HCT116 (cell line): ENCODE measurements at regions not wholly inside any gene's neighbourhood (a gene's known extent, or its start where the extent isn't known, plus 50 kb on each side); places are given as distances from the start of the nearest gene placed in this dataset.

Experiments
- ATAC-seq: fragments of 200-7000 bp; cut with Tn5 transposase; 2 replicates; pipeline ENCODE4 v1.9.1; 2020; ENCODE audit warnings: mild to moderate bottlenecking, moderate library complexity
- BruUV-seq: library from RNA; stranded (reverse); fragments of 400-500 nt; replicated peaks from 2 replicates; lab custom pipeline; 2021; lab: Mats Ljungman, UMichigan
- CTCF ChIA-PET: fragments of 300-600 bp; sonication (Branson Sonifier 250); formaldehyde crosslinking; loops from one replicate; lab custom pipeline; 2021; ENCODE audit warnings: antibody characterized with exemption; lab: Charles Lee
- POLR2A ChIA-PET: fragments of 300-600, 350-600 bp; sonication (Branson Sonifier 250); formaldehyde crosslinking; loops from one replicate; lab custom pipeline; 2021; ENCODE audit warnings: antibody characterized with exemption; lab: Charles Lee
- RAD21 ChIA-PET, 2 experiments: fragments of 300-600 bp; sonication (Branson Sonifier 250); formaldehyde crosslinking; loops; one replicate each; lab custom pipeline; 2023; ENCODE audit warnings: low total read pairs in 2 of 2; ENCODE audit not compliant: uncharacterized antibody in 2 of 2, unreplicated experiment in 2 of 2, low non-redundant PET in 1 of 2; lab: Charles Lee
- DNase-seq: peaks from one replicate; pipeline ENCODE4 v3.0.0-alpha.2; 2010; ENCODE audit warnings: low read depth, low spot score
- H2AFZ ChIP-seq: fragments of 200-600 bp; shearing (Covaris generic), sonication (generic); 2 replicates; pipeline ENCODE4 v1.6.1; 2017; ENCODE audit warnings: low read depth, mixed run types, mixed read lengths, antibody characterized with exemption, low read length; ENCODE audit not compliant: poor library complexity, severe bottlenecking
- H3K27ac ChIP-seq: 2 replicates; pipeline ENCODE4 v1.5.1; 2012; ENCODE audit warnings: low read depth, low read length
- H3K27me3 ChIP-seq: fragments of 200-600 bp; sonication (generic); 2 replicates; pipeline ENCODE4 v1.6.1; 2016; ENCODE audit warnings: mixed run types, low read length, mixed read lengths; ENCODE audit not compliant: insufficient read depth
- H3K36me3 ChIP-seq, 2 experiments: fragments of 200-500 bp in 1 of 2; fragments of 200-600 bp in 1 of 2; sonication (Bioruptor generic) in 1 of 2; sonication (generic) in 1 of 2; 2 replicates each; pipeline versions ENCODE4 v1.5.1 to v1.6.1; 2014 to 2016; ENCODE audit warnings: low read length in 2 of 2, inconsistent platforms in 1 of 2, mixed read lengths in 1 of 2, mixed run types in 1 of 2; ENCODE audit not compliant: insufficient read depth in 2 of 2, control insufficient read depth in 1 of 2
- H3K4me1 ChIP-seq, 2 experiments: fragments of 200-600 bp in 1 of 2; sonication (generic) in 1 of 2; 2 replicates each; pipeline versions ENCODE4 v1.5.1 to v1.6.1; 2012 to 2017; ENCODE audit warnings: low read length in 2 of 2, inconsistent platforms in 1 of 2, mild to moderate bottlenecking in 1 of 2, mixed read lengths in 1 of 2, mixed run types in 1 of 2, moderate library complexity in 1 of 2; ENCODE audit not compliant: insufficient read depth in 2 of 2, control insufficient read depth in 1 of 2
- H3K4me2 ChIP-seq: fragments of 200-600 bp; sonication (generic); 2 replicates; pipeline ENCODE4 v1.6.1; 2017; ENCODE audit warnings: mixed run types, low read length, mixed read lengths
- H3K4me3 ChIP-seq, 2 experiments: fragments of 200-600 bp in 1 of 2; sonication (generic) in 1 of 2; replicated peaks in 1 of 2; 2 replicates each; pipeline ENCODE4 v1.5.1; 2011 to 2016; ENCODE audit warnings: low read length in 2 of 2, control low read depth in 1 of 2, low read depth in 1 of 2, mild to moderate bottlenecking in 1 of 2, mixed read lengths in 1 of 2, mixed run types in 1 of 2
- H3K79me2 ChIP-seq: fragments of 200-600 bp; sonication (generic); 2 replicates; pipeline ENCODE4 v1.6.1; 2017; ENCODE audit warnings: mild to moderate bottlenecking, mixed run types, low read length, moderate library complexity, mixed read lengths; ENCODE audit not compliant: insufficient read depth
- H3K9ac ChIP-seq: fragments of 200-600 bp; sonication (generic); 2 replicates; pipeline ENCODE4 v1.6.1; 2016; ENCODE audit warnings: low read length, mixed read lengths
- H3K9me2 ChIP-seq: fragments of 200-600 bp; sonication (generic), shearing (Covaris generic); 2 replicates; pipeline ENCODE4 v1.6.1; 2017; ENCODE audit warnings: mixed run types, mild to moderate bottlenecking, moderate library complexity; ENCODE audit not compliant: insufficient read depth
- H3K9me3 ChIP-seq, 2 experiments: fragments of 200-500 bp in 1 of 2; fragments of 200-600 bp in 1 of 2; sonication (Bioruptor generic) in 1 of 2; sonication (generic) in 1 of 2; 2 replicates each; pipeline ENCODE4 v1.6.1; 2014 to 2017; ENCODE audit warnings: low read length in 2 of 2, mixed read lengths in 2 of 2, inconsistent platforms in 1 of 2, low read depth in 1 of 2, mild to moderate bottlenecking in 1 of 2, mixed run types in 1 of 2, moderate library complexity in 1 of 2; ENCODE audit not compliant: control insufficient read depth in 1 of 2, insufficient read depth in 1 of 2
- H4K20me1 ChIP-seq: fragments of 200-600 bp; sonication (generic), shearing (Covaris generic); 2 replicates; pipeline ENCODE4 v1.6.1; 2017; ENCODE audit warnings: mixed run types, mild to moderate bottlenecking, moderate library complexity; ENCODE audit not compliant: insufficient read depth
- ATF3 ChIP-seq: IDR thresholded peaks from 2 replicates; pipeline ENCODE4 v1.6.1; 2012
- CBX3 ChIP-seq: IDR thresholded peaks from 2 replicates; pipeline ENCODE4 v1.6.1; 2012; ENCODE audit warnings: low read depth
- EGR1 ChIP-seq: IDR thresholded peaks from 2 replicates; pipeline ENCODE4 v1.6.1; 2012; ENCODE audit warnings: low read depth
- ELF1 ChIP-seq: IDR thresholded peaks from 2 replicates; pipeline ENCODE4 v1.6.1; 2012; ENCODE audit warnings: low read depth, borderline replicate concordance
- EZH2 ChIP-seq: fragments of 200-600 bp; sonication (generic); IDR thresholded peaks from 2 replicates; pipeline ENCODE4 v1.6.1; 2017; ENCODE audit warnings: antibody characterized with exemption, mixed run types
- FOSL1 ChIP-seq: IDR thresholded peaks from 2 replicates; pipeline ENCODE4 v1.6.1; 2012; ENCODE audit warnings: low read depth
- JUND ChIP-seq: IDR thresholded peaks from 2 replicates; pipeline ENCODE4 v1.6.1; 2012
- REST ChIP-seq: IDR thresholded peaks from 2 replicates; pipeline ENCODE4 v1.6.1; 2012; ENCODE audit warnings: low read depth
- SIN3A ChIP-seq: IDR thresholded peaks from 2 replicates; pipeline ENCODE4 v1.6.1; 2012; ENCODE audit warnings: low read depth
- SRF ChIP-seq: IDR thresholded peaks from 2 replicates; pipeline ENCODE4 v1.6.1; 2012; ENCODE audit warnings: low read depth
- TCF7L2 ChIP-seq: IDR thresholded peaks from 2 replicates; pipeline ENCODE4 v1.7.0; 2011; ENCODE audit warnings: borderline replicate concordance, inconsistent platforms; ENCODE audit not compliant: insufficient read depth, insufficient read length; ENCODE audit errors: extremely low read depth
- YY1 ChIP-seq: IDR thresholded peaks from 2 replicates; pipeline ENCODE4 v1.6.1; 2011; ENCODE audit warnings: low read length, low read depth, moderate library complexity, mild to moderate bottlenecking; ENCODE audit not compliant: insufficient replicate concordance; ENCODE audit errors: extremely low read depth
- ZFX ChIP-seq: fragments of 450-650 bp; IDR thresholded peaks from 2 replicates; pipeline ENCODE4 v1.6.1; 2017
- ZNF274 ChIP-seq: fragments of 200-500 bp; sonication (Bioruptor generic); IDR thresholded peaks from 2 replicates; pipeline ENCODE4 v1.6.1; 2014; ENCODE audit warnings: mild to moderate bottlenecking, low read depth, low read length, inconsistent platforms
- intact Hi-C: fragments of 100-400 bp; cut with micrococcal nuclease; formaldehyde crosslinking; loops from 2 replicates; pipeline ENCODE4 v1.10.0; 2022

GRCh38 chr9:71549023-71549422 lies 219.3 kb downstream of the CEMIP2 start:
- Histone ChIP-seq H4K20me1 (no peaks in the 10 kb centered on the region), H3K4me2 (no peak overlapping the region), H3K9me3 (no peaks in the 10 kb centered on the region), H3K4me1 (no peaks in the 10 kb centered on the region), H2AFZ (no peak overlapping the region), H3K27ac (no peak overlapping the region), H3K9me2 (no peaks in the 10 kb centered on the region), H3K79me2 (no peaks in the 10 kb centered on the region), H3K9ac (no peak overlapping the region), H3K4me3 (no peak overlapping the region), H3K27me3 (peaks cover 66% of the 10 kb centered on the region), H3K36me3 (no peaks in the 10 kb centered on the region)
- POLR2A ChIA-PET, result no interaction called here
- DNase-seq (no peak), ATAC-seq (no peak)
- BruUV-seq, result no TSS peak
- TF ChIP-seq SRF (no peak), ATF3 (no peak), EGR1 (no peak), EZH2 (no peak), ZFX (no peak), JUND (no peak), ZNF274 (no peak), YY1 (no peak)
- intact Hi-C loops, result no loop called here
- CTCF ChIA-PET, result no interaction called here
- RAD21 ChIA-PET, result no interaction called here

- DNase-seq, result no peak
- no peaks in the 10 kb centered on the region for H3K4me1 ChIP-seq
- H3K27ac ChIP-seq, result no peak overlapping the region
- peaks cover 56% of the 10 kb centered on the region for H3K27me3 ChIP-seq
- no peak overlapping the region for H2AFZ ChIP-seq
- ChIA-PET CTCF (no interaction called here), RAD21 (no interaction called here), POLR2A (no interaction called here)
- no peak overlapping the region for H3K4me2 ChIP-seq
- no peak for ATAC-seq
- no peaks in the 10 kb centered on the region for H4K20me1 ChIP-seq
- no peaks in the 10 kb centered on the region for H3K36me3 ChIP-seq
- TF ChIP-seq REST, result no peak
- TF ChIP-seq TCF7L2, result no peak
- no peak for TF ChIP-seq CBX3
- TF ChIP-seq ELF1, result no peak
- no peak for TF ChIP-seq FOSL1
- TF ChIP-seq SIN3A, result no peak
- no peak for TF ChIP-seq SRF
- no peak for TF ChIP-seq ATF3
- no peaks in the 10 kb centered on the region for H3K79me2 ChIP-seq
- intact Hi-C loops, result no loop called here
- no peaks in the 10 kb centered on the region for H3K9me3 ChIP-seq
- H3K4me3 ChIP-seq, result no peak overlapping the region
- no TSS peak for BruUV-seq
- no peaks in the 10 kb centered on the region for H3K9me2 ChIP-seq
- H3K9ac ChIP-seq, result no peak overlapping the region
These were observed 223.8 kb downstream of the CEMIP2 start for GRCh38 chr9:71544464-71544863.
